Sigmoid colon (tissue), 6 donors: ENCODE measurements at regions not wholly inside any gene's neighbourhood (a gene's known extent, or its start where the extent isn't known, plus 50 kb on each side); places are given as distances from the start of the nearest gene placed in this dataset.
"Not testable (repeated sequence)": the region's sequence is repeated elsewhere in the genome, so short reads cannot be mapped to it uniquely, and the experiment has no call there.

ENCODE experiments used
- DNase-seq: peaks from one replicate; pipeline ENCODE4 v3.0.0-alpha.2; 2019
- H3K27ac ChIP-seq, 4 donors: fragments of 200-600 bp; sonication (generic); one replicate each; pipeline ENCODE4 v1.5.1; 2016 to 2019; ENCODE audit warnings: mild to moderate bottlenecking in 1 of 4
- H3K27me3 ChIP-seq, 3 donors: fragments of 200-600 bp; sonication (generic); one replicate each; pipeline ENCODE4 v1.5.1; 2019; ENCODE audit warnings: mild to moderate bottlenecking in 1 of 3
- H3K36me3 ChIP-seq, 4 donors: fragments of 200-600 bp; sonication (generic); one replicate each; pipeline ENCODE4 v1.5.1; 2016 to 2019
- H3K4me1 ChIP-seq, 4 donors: fragments of 200-600 bp; sonication (generic); one replicate each; pipeline ENCODE4 v1.5.1; 2017 to 2019
- H3K4me3 ChIP-seq, 4 donors: fragments of 200-600 bp; sonication (generic); one replicate each; pipeline ENCODE4 v1.5.1; 2017 to 2019; ENCODE audit warnings: mild to moderate bottlenecking in 2 of 4, moderate library complexity in 1 of 4
- H3K9me3 ChIP-seq, 4 donors: fragments of 200-600 bp in 3 of 4; sonication (generic) in 3 of 4; one replicate each; pipeline versions ENCODE4 v1.5.1 to v1.6.1; 2013 to 2019
- CTCF ChIP-seq, 4 experiments: fragments of 450-650 bp in 3 of 4; fragments of 200-600 bp in 1 of 4; IDR thresholded peaks; one replicate each; pipeline ENCODE4 v1.5.1; 2016 to 2019; ENCODE audit warnings: antibody characterized with exemption in 4 of 4, mild to moderate bottlenecking in 3 of 4, moderate library complexity in 2 of 4
- EP300 ChIP-seq, 4 donors: sonication (generic); formaldehyde crosslinking; IDR thresholded peaks; one replicate each; pipeline ENCODE4 v1.6.1; 2017; ENCODE audit warnings: antibody characterized with exemption in 4 of 4
- POLR2A ChIP-seq, 2 donors: fragments of 450-650 bp; IDR thresholded peaks; one replicate each; pipeline ENCODE4 v1.6.1; 2016; ENCODE audit warnings: antibody characterized with exemption in 2 of 2, mild to moderate bottlenecking in 2 of 2, moderate library complexity in 2 of 2
- POLR2AphosphoS5 ChIP-seq, 4 donors: sonication (generic); formaldehyde crosslinking; IDR thresholded peaks; one replicate each; pipeline ENCODE4 v1.6.1; 2017; ENCODE audit warnings: antibody characterized with exemption in 4 of 4
- WGBS, 2 donors: extraction: QIAGEN DNeasy Blood & Tissue Kit; methylation state at CpG; one replicate each; pipeline ENCODE4 v1.1.7; 2013; 5-methylcytosine and 5-hydroxymethylcytosine counted together
- intact Hi-C: fragments of 100-400 bp; cut with DNase I; formaldehyde crosslinking; loops from one replicate; pipeline ENCODE4 v1.15.1; 2023
- donor health status: healthy with polysubstance abuse.
- donor health status: healthy.

GRCh38 chr2:14082640-14083039 lies 549.9 kb upstream of the LRATD1 start:
- Histone ChIP-seq H3K27ac (no peak overlapping the region), H3K36me3 (no peaks in the 10 kb centered on the region), H3K4me3 (no peak overlapping the region), H3K9me3 (no peaks in the 10 kb centered on the region), H3K4me1 (no peaks in the 10 kb centered on the region), H3K27me3 (no peaks in the 10 kb centered on the region)
- no peak for DNase-seq
- intact Hi-C loops: no loop called here
- TF ChIP-seq POLR2AphosphoS5 (IDR thresholded peaks at IDR 0.05) (no peak), EP300 (IDR thresholded peaks at IDR 0.05) (no peak), CTCF (IDR thresholded peaks at IDR 0.05) (no peak), POLR2A (IDR thresholded peaks at IDR 0.05) (no peak)
- 94 to 95% methylated on average over 5 of the region's 5 CpGs for WGBS, 2 donors

GRCh38 chr2:14094592-14094991 lies 537.9 kb upstream of the LRATD1 start:
- no peaks in the 10 kb centered on the region for H3K36me3 ChIP-seq
- H3K4me1 ChIP-seq: no peaks in the 10 kb centered on the region
- H3K9me3 ChIP-seq: no peaks in the 10 kb centered on the region
- intact Hi-C loops: no loop called here
- no peaks in the 10 kb centered on the region for H3K27me3 ChIP-seq
- no peak overlapping the region for H3K4me3 ChIP-seq
- DNase-seq: no peak
- WGBS, 2 donors: 74 to 91% methylated on average over 1 of the region's 1 CpG
- TF ChIP-seq POLR2AphosphoS5 (IDR thresholded peaks at IDR 0.05): no peak
- TF ChIP-seq POLR2A (IDR thresholded peaks at IDR 0.05): no peak
- TF ChIP-seq CTCF (IDR thresholded peaks at IDR 0.05): no peak
- TF ChIP-seq EP300 (IDR thresholded peaks at IDR 0.05): no peak
- no peak overlapping the region for H3K27ac ChIP-seq

GRCh38 chr2:14099101-14099500 lies 533.4 kb upstream of the LRATD1 start:
- H3K36me3 ChIP-seq, H3K27me3 ChIP-seq, H3K4me3 ChIP-seq, intact Hi-C loops, DNase-seq, H3K9me3 ChIP-seq, H3K4me1 ChIP-seq, H3K27ac ChIP-seq: not testable (repeated sequence)
- 79 to 86% methylated on average over 9 of the region's 9 CpGs for WGBS, 2 donors

GRCh38 chr2:14114275-14114674 lies 518.2 kb upstream of the LRATD1 start:
- no peak for TF ChIP-seq CTCF (IDR thresholded peaks at IDR 0.05)
- no peak for TF ChIP-seq POLR2A (IDR thresholded peaks at IDR 0.05)
- no peak for TF ChIP-seq POLR2AphosphoS5 (IDR thresholded peaks at IDR 0.05)
- Histone ChIP-seq H3K4me1 (no peaks in the 10 kb centered on the region), H3K27ac (no peak overlapping the region), H3K27me3 (no peaks in the 10 kb centered on the region), H3K36me3 (no peaks in the 10 kb centered on the region), H3K9me3 (no peaks in the 10 kb centered on the region), H3K4me3 (no peak overlapping the region)
- intact Hi-C loops: no loop called here
- 55 to 56% methylated on average over 2 of the region's 2 CpGs for WGBS, 2 donors
- no peak for DNase-seq

- no peaks in the 10 kb centered on the region for H3K9me3 ChIP-seq
- no peak overlapping the region for H3K4me3 ChIP-seq
- 79 to 80% methylated on average over 3 of the region's 3 CpGs for WGBS, 2 donors
- intact Hi-C loops: no loop called here
- DNase-seq: no peak
- no peak for TF ChIP-seq POLR2A (IDR thresholded peaks at IDR 0.05)
- TF ChIP-seq CTCF (IDR thresholded peaks at IDR 0.05): no peak
- TF ChIP-seq EP300 (IDR thresholded peaks at IDR 0.05): no peak
- no peak for TF ChIP-seq POLR2AphosphoS5 (IDR thresholded peaks at IDR 0.05)
- H3K27ac ChIP-seq: no peak overlapping the region
- no peaks in the 10 kb centered on the region for H3K27me3 ChIP-seq
- no peaks in the 10 kb centered on the region for H3K36me3 ChIP-seq
- H3K4me1 ChIP-seq: no peaks in the 10 kb centered on the region
Measured at GRCh38 chr2:14120376-14120775, 512.1 kb upstream of the LRATD1 start.
